ENCODE measurements at regions not wholly inside any gene's neighbourhood (a gene's known extent, or its start where the extent isn't known, plus 50 kb on each side); places are given as distances from the start of the nearest gene placed in this dataset.

- TF ChIP-seq TAF1 (IDR thresholded peaks at IDR 0.05; ENCODE audit: low read depth): no peak
- no peak for TF ChIP-seq USF1 (IDR thresholded peaks at IDR 0.05)
- no peak for TF ChIP-seq EGR1 (IDR thresholded peaks at IDR 0.05)
- TF ChIP-seq TCF12 (IDR thresholded peaks at IDR 0.05; ENCODE audit: low read depth): no peak
- TF ChIP-seq REST (IDR thresholded peaks at IDR 0.05; ENCODE audit: low read depth): no peak
- no peak for TF ChIP-seq EP300 (IDR thresholded peaks at IDR 0.05; ENCODE audit: borderline replicate concordance)
- no peak for TF ChIP-seq CREB1 (IDR thresholded peaks at IDR 0.05; ENCODE audit: low read depth)
- no peak for TF ChIP-seq YY1 (IDR thresholded peaks at IDR 0.05; ENCODE audit: low read depth)
- no peak for TF ChIP-seq RAD21 (IDR thresholded peaks at IDR 0.05; ENCODE audit: low read depth)
- TF ChIP-seq TEAD4 (IDR thresholded peaks at IDR 0.05): no peak
- no peak for TF ChIP-seq ZBTB7A (IDR thresholded peaks at IDR 0.05; ENCODE audit: low read depth)
- TF ChIP-seq, protein P1, sequence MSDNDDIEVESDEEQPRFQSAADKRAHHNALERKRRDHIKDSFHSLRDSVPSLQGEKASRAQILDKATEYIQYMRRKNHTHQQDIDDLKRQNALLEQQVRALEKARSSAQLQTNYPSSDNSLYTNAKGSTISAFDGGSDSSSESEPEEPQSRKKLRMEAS (IDR thresholded peaks at IDR 0.05): no peak
Observed at GRCh38 chr1:223039990-223040389, 103.1 kb downstream of the TLR5 start.

DNA sequence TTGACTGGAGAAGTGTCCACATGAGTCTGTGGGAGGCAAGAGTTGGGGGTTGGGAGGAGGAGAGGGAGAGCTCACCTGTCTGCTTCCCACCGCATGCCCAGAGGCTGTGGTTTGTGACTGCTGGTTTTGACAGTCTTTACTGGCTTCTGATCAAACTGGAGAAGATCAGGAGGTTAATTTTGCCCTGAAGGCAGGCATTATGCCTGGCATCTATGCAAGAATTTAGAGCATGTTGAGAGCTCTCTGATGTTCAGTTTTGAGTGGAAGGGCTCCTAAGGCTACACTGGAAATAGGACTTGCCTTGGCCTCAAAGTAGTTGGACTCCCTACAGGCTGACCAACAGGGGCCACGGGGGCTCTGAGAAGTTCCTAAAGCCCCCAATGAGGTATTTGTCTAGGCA lies 101.6 kb downstream of the TLR5 start:
- no peak for TF ChIP-seq USF1 (IDR thresholded peaks at IDR 0.05)
- no peak for TF ChIP-seq TEAD4 (IDR thresholded peaks at IDR 0.05)
- no peak for TF ChIP-seq TCF12 (IDR thresholded peaks at IDR 0.05; ENCODE audit: low read depth)
- no peak for TF ChIP-seq EP300 (IDR thresholded peaks at IDR 0.05; ENCODE audit: borderline replicate concordance)
- no peak for TF ChIP-seq NFIC (IDR thresholded peaks at IDR 0.05)
- TF ChIP-seq FOXM1 (IDR thresholded peaks at IDR 0.05; ENCODE audit: borderline replicate concordance, low read depth): no peak
- no peak for TF ChIP-seq YY1 (IDR thresholded peaks at IDR 0.05; ENCODE audit: low read depth)
- TF ChIP-seq EGR1 (IDR thresholded peaks at IDR 0.05): no peak
- TF ChIP-seq CEBPB (IDR thresholded peaks at IDR 0.05): no peak
- no peak for TF ChIP-seq ZBTB7A (IDR thresholded peaks at IDR 0.05; ENCODE audit: low read depth)
- TF ChIP-seq, protein P1 (IDR thresholded peaks at IDR 0.05): no peak
- TF ChIP-seq REST (IDR thresholded peaks at IDR 0.05; ENCODE audit: low read depth): no peak
- TF ChIP-seq RAD21 (IDR thresholded peaks at IDR 0.05; ENCODE audit: low read depth): no peak
- no peak for TF ChIP-seq TAF1 (IDR thresholded peaks at IDR 0.05; ENCODE audit: low read depth)
- TF ChIP-seq CREB1 (IDR thresholded peaks at IDR 0.05; ENCODE audit: low read depth): no peak

DNA sequence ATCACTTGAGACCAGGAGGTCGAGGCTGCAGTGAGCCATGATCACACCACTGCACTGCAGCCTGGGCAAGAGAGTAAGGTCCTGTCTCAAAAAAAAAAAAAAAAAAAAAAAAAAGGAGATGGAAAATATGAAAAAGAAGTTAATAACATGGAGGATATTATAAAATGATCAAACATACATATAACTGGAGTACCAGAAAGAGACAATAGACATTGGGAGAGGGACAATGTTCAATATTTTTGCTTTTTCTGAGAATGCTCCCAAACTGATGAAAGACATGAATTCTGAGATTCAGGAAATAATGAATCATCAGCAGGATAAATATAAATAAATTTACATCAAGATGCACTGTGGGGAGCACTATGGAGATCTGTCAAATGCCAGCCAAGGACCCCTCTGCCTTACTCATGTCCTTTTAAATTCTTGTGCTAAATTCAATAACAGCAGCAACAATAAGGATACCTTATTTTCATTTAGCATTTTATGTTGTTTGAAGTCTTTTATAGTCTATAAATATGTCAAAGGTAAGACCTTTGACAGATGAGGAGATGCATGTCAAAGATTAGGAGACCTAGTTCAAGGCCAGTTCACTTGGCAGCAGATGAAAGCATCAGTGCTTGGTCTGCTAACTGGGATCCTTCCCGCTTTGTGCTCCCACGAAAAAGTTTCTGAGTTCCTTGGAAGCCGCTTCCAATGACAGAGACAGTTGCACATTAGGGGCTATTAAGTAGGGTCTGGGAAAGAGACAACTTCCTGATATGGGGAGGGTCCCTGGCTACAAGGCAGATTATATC lies 97.7 kb downstream of the TLR5 start:
- no peak for TF ChIP-seq NFIC (IDR thresholded peaks at IDR 0.05)
- no peak for TF ChIP-seq EGR1 (IDR thresholded peaks at IDR 0.05)
- TF ChIP-seq TEAD4 (IDR thresholded peaks at IDR 0.05): no peak
- no peak for TF ChIP-seq ZBTB7A (IDR thresholded peaks at IDR 0.05; ENCODE audit: low read depth)
- no peak for TF ChIP-seq TCF12 (IDR thresholded peaks at IDR 0.05; ENCODE audit: low read depth)
- no peak for TF ChIP-seq REST (IDR thresholded peaks at IDR 0.05; ENCODE audit: low read depth)
- TF ChIP-seq EP300 (IDR thresholded peaks at IDR 0.05; ENCODE audit: borderline replicate concordance): no peak

DNA sequence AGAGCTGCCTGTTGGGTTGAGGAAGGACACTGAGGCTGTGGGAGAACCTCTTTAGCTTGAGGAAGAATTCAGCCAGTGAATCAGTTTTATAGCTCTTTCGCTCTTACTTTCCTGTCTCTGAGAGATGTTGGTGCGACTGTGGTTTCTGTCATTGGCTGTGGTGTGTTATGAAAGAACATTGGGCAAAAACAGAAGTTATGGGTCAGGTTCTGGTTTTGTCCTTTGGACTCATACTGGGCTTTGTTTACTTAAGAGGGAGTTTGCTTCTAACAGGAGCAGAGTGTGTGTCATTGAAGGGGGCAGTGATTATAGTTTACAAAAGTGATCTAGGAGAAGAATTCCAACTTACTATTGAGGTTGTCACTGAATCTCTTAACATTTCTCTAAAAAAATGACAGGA lies 97.0 kb downstream of the TLR5 start:
- TF ChIP-seq EP300 (IDR thresholded peaks at IDR 0.05; ENCODE audit: borderline replicate concordance) (no peak), CREB1 (IDR thresholded peaks at IDR 0.05; ENCODE audit: low read depth) (no peak), USF1 (IDR thresholded peaks at IDR 0.05) (no peak), REST (IDR thresholded peaks at IDR 0.05; ENCODE audit: low read depth) (no peak), ZBTB7A (IDR thresholded peaks at IDR 0.05; ENCODE audit: low read depth) (no peak), TCF12 (IDR thresholded peaks at IDR 0.05; ENCODE audit: low read depth) (no peak), FOXM1 (IDR thresholded peaks at IDR 0.05; ENCODE audit: borderline replicate concordance, low read depth) (no peak), NFIC (IDR thresholded peaks at IDR 0.05) (no peak), CEBPB (IDR thresholded peaks at IDR 0.05) (no peak), YY1 (IDR thresholded peaks at IDR 0.05; ENCODE audit: low read depth) (no peak), RAD21 (IDR thresholded peaks at IDR 0.05; ENCODE audit: low read depth) (no peak), TEAD4 (IDR thresholded peaks at IDR 0.05) (no peak), EGR1 (IDR thresholded peaks at IDR 0.05) (no peak), TAF1 (IDR thresholded peaks at IDR 0.05; ENCODE audit: low read depth) (no peak)
- TF ChIP-seq, protein P1 (IDR thresholded peaks at IDR 0.05): no peak
